ENCODE measurements at regions not wholly inside any gene's neighbourhood (a gene's known extent, or its start where the extent isn't known, plus 50 kb on each side); places are given as distances from the start of the nearest gene placed in this dataset.

- ChIA-PET CTCF (interaction anchor here (0.8 kb wide), 1 partner anchor 9 kb away, joined by 3 read pairs; no protein-coding TSS in a partner anchor), POLR2A (no interaction called here), RAD21 (ENCODE audit: low non-redundant PET in 1 of 2, low total read pairs in 2 of 2, uncharacterized antibody in 2 of 2, unreplicated experiment in 2 of 2) (no interaction called here)
- ATAC-seq = no peak
- Histone ChIP-seq H4K20me1 (ENCODE audit: insufficient read depth) (no peaks in the 10 kb centered on the region), H3K9ac (ENCODE audit: low read length) (no peak overlapping the region), H3K27ac (ENCODE audit: low read depth, low read length) (no peak overlapping the region), H3K4me1 (ENCODE audit: control insufficient read depth in 1 of 2, insufficient read depth in 2 of 2, low read length in 2 of 2) (peaks cover 0 to 16% of the 10 kb centered on the region in 2 experiments; a peak in 2 of 4 replicates), H3K4me2 (ENCODE audit: low read length) (no peak overlapping the region), H3K36me3 (ENCODE audit: control insufficient read depth in 1 of 2, insufficient read depth in 2 of 2, low read length in 2 of 2) (no peaks in the 10 kb centered on the region), H3K9me2 (ENCODE audit: insufficient read depth) (no peaks in the 10 kb centered on the region), H2AFZ (ENCODE audit: low read depth, low read length, poor library complexity, severe bottlenecking) (no peak overlapping the region), H3K79me2 (ENCODE audit: insufficient read depth, low read length) (no peaks in the 10 kb centered on the region), H3K4me3 (replicated peaks in 1 of 2; ENCODE audit: low read depth in 1 of 2, low read length in 2 of 2) (no peak overlapping the region), H3K9me3 (ENCODE audit: control insufficient read depth in 1 of 2, insufficient read depth in 1 of 2, low read depth in 1 of 2, low read length in 2 of 2) (no peaks in the 10 kb centered on the region), H3K27me3 (ENCODE audit: insufficient read depth, low read length) (no peaks in the 10 kb centered on the region)
- no peak for DNase-seq (ENCODE audit: low read depth, low spot score)
- intact Hi-C loops (cut with micrococcal nuclease) = loop anchor here (5.0 to 10.0 kb wide), 2 partner anchors 87 to 165 kb away; no protein-coding TSS in a partner anchor
- BruUV-seq (replicated peaks) = no TSS peak
- TF ChIP-seq POLR2AphosphoS5 (IDR thresholded peaks at IDR 0.05; ENCODE audit: low read depth, low read length) (no peak), RAD21 (IDR thresholded peaks at IDR 0.05; ENCODE audit: low read depth) (no peak), EZH2 (IDR thresholded peaks at IDR 0.05) (no peak), POLR2A (IDR thresholded peaks at IDR 0.05; ENCODE audit: borderline replicate concordance, extremely low read depth, insufficient read depth, insufficient read length) (no peak), EZH2phosphoT487 (IDR thresholded peaks at IDR 0.05; ENCODE audit: borderline replicate concordance) (no peak)
Measured at GRCh38 chr4:99720206-99720605, 62.6 kb upstream of the C4orf54 start.

DNA sequence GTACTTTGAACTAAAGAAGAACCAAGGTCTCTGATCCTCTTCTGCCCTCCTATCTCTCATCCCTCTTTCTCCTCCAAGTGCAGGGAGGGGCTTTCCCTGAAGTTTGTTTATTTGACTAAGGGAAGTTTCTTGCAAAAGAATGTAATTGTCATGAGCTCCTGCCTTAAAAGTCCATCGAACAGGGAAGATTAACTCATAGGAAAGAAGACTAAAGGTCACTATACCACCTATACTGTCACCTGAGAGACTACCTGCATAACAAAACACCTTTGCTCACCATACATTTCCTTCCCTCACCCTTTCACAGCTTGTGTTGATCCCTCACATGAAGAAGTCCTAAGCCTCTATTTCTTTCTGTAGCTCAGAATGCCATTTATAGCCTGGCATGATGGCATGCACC, 59.4 kb upstream of the C4orf54 start:
- Histone ChIP-seq H3K9me3 (ENCODE audit: control insufficient read depth in 1 of 2, insufficient read depth in 1 of 2, low read depth in 1 of 2, low read length in 2 of 2) (no peaks in the 10 kb centered on the region), H3K4me2 (ENCODE audit: low read length) (no peak overlapping the region), H3K4me1 (ENCODE audit: control insufficient read depth in 1 of 2, insufficient read depth in 2 of 2, low read length in 2 of 2) (no peaks in the 10 kb centered on the region), H3K9me2 (ENCODE audit: insufficient read depth) (no peaks in the 10 kb centered on the region), H2AFZ (ENCODE audit: low read depth, low read length, poor library complexity, severe bottlenecking) (no peak overlapping the region), H3K9ac (ENCODE audit: low read length) (no peak overlapping the region), H3K27ac (ENCODE audit: low read depth, low read length) (no peak overlapping the region), H3K36me3 (ENCODE audit: control insufficient read depth in 1 of 2, insufficient read depth in 2 of 2, low read length in 2 of 2) (no peaks in the 10 kb centered on the region), H3K4me3 (replicated peaks in 1 of 2; ENCODE audit: low read depth in 1 of 2, low read length in 2 of 2) (no peak overlapping the region), H3K79me2 (ENCODE audit: insufficient read depth, low read length) (no peaks in the 10 kb centered on the region), H4K20me1 (ENCODE audit: insufficient read depth) (no peaks in the 10 kb centered on the region), H3K27me3 (ENCODE audit: insufficient read depth, low read length) (no peaks in the 10 kb centered on the region)
- TF ChIP-seq ATF3 (IDR thresholded peaks at IDR 0.05) (no peak), SIN3A (IDR thresholded peaks at IDR 0.05; ENCODE audit: low read depth) (no peak), ELF1 (IDR thresholded peaks at IDR 0.05; ENCODE audit: borderline replicate concordance, low read depth) (no peak), JUND (IDR thresholded peaks at IDR 0.05) (no peak), ZBTB33 (IDR thresholded peaks at IDR 0.05; ENCODE audit: extremely low read depth, insufficient replicate concordance, low read length) (no peak), ZNF274 (IDR thresholded peaks at IDR 0.05; ENCODE audit: low read depth, low read length) (no peak), SRF (IDR thresholded peaks at IDR 0.05; ENCODE audit: low read depth) (no peak)
- TF ChIP-seq, protein P1, sequence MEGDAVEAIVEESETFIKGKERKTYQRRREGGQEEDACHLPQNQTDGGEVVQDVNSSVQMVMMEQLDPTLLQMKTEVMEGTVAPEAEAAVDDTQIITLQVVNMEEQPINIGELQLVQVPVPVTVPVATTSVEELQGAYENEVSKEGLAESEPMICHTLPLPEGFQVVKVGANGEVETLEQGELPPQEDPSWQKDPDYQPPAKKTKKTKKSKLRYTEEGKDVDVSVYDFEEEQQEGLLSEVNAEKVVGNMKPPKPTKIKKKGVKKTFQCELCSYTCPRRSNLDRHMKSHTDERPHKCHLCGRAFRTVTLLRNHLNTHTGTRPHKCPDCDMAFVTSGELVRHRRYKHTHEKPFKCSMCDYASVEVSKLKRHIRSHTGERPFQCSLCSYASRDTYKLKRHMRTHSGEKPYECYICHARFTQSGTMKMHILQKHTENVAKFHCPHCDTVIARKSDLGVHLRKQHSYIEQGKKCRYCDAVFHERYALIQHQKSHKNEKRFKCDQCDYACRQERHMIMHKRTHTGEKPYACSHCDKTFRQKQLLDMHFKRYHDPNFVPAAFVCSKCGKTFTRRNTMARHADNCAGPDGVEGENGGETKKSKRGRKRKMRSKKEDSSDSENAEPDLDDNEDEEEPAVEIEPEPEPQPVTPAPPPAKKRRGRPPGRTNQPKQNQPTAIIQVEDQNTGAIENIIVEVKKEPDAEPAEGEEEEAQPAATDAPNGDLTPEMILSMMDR (IDR thresholded peaks at IDR 0.05 in 2 of 3, conservative IDR thresholded peaks at IDR 0.05 in 1 of 3; ENCODE audit: borderline replicate concordance in 1 of 3, insufficient read depth in 1 of 3, low read depth in 2 of 3, low read length in 2 of 3) = no peak
- ChIA-PET POLR2A (no interaction called here), RAD21 (ENCODE audit: low non-redundant PET in 1 of 2, low total read pairs in 2 of 2, uncharacterized antibody in 2 of 2, unreplicated experiment in 2 of 2) (no interaction called here), CTCF (no interaction called here)
- ATAC-seq (no peak), DNase-seq (ENCODE audit: low read depth, low spot score) (no peak)
- intact Hi-C loops (cut with micrococcal nuclease) = no loop called here
- BruUV-seq (replicated peaks) = no TSS peak

Data from HCT116 (cell line).